ENCODE measurements at regions not wholly inside any gene's neighbourhood (a gene's known extent, or its start where the extent isn't known, plus 50 kb on each side); places are given as distances from the start of the nearest gene placed in this dataset.

- TF ChIP-seq JUND (IDR thresholded peaks at IDR 0.05) (no peak), RXRA (IDR thresholded peaks at IDR 0.05; ENCODE audit: borderline replicate concordance, low read depth) (no peak), FOXJ3 (CRISPR knock-in tag; IDR thresholded peaks at IDR 0.05) (no peak)
- H4K20me1 ChIP-seq (ENCODE audit: insufficient read depth), result no peaks in the 10 kb centered on the region
- 51% methylated on average over 23 of the region's 28 CpGs for WGBS (ENCODE audit: low lambda C conversion rate)
- H3K9me3 ChIP-seq, result no peaks in the 10 kb centered on the region
- peaks cover 0 to 8% of the 10 kb centered on the region in 2 experiments; a peak in 1 of 4 replicates for H3K4me1 ChIP-seq (ENCODE audit: control insufficient read depth in 1 of 2, insufficient read depth in 2 of 2, low read depth in 1 of 2, low read length in 1 of 2)
- no peaks in the 10 kb centered on the region for H3F3A ChIP-seq (replicated peaks; ENCODE audit: insufficient read depth)
- H3K4me3 ChIP-seq (ENCODE audit: low read depth in 2 of 2, low read length in 1 of 2), result no peak overlapping the region
- no peak for DNase-seq
- no peaks in the 10 kb centered on the region for H3K79me2 ChIP-seq (ENCODE audit: insufficient read depth)
- H3K27me3 ChIP-seq (ENCODE audit: insufficient read depth), result no peaks in the 10 kb centered on the region
- no peak overlapping the region for H3K4me2 ChIP-seq
- no peaks in the 10 kb centered on the region for H3K9me2 ChIP-seq
- H2AFZ ChIP-seq (ENCODE audit: low read depth), result no peak overlapping the region
- no peaks in the 10 kb centered on the region for H3K36me3 ChIP-seq (replicated peaks in 1 of 2; ENCODE audit: control insufficient read depth in 1 of 2, insufficient read depth in 2 of 2, low read length in 1 of 2)
- H3K27ac ChIP-seq (ENCODE audit: low read depth in 2 of 2, low read length in 1 of 2), result no peak overlapping the region
- ChIA-PET CTCF (interaction anchor here (1.0 to 1.7 kb wide), 3 partner anchors 20 to 75 kb away, joined by 3 to 10 read pairs (median 3); no protein-coding TSS in a partner anchor), POLR2A (no interaction called here)
- H3K9ac ChIP-seq, result no peak overlapping the region
Measured at GRCh38 chr4:3860913-3861636, 94.9 kb downstream of the ADRA2C start.

GRCh38 chr4:3861720-3862639 is 95.8 kb downstream of the ADRA2C start:
- TF ChIP-seq TEAD4 (IDR thresholded peaks at IDR 0.05; ENCODE audit: borderline replicate concordance, insufficient read depth), result no peak
- 56% methylated on average over 11 of the region's 14 CpGs for WGBS (ENCODE audit: low lambda C conversion rate)
- no peak overlapping the region for H3K4me3 ChIP-seq (ENCODE audit: low read depth in 2 of 2, low read length in 1 of 2)
- no peaks in the 10 kb centered on the region for H3K27me3 ChIP-seq (ENCODE audit: insufficient read depth)
- DNase-seq, result no peak
- ChIA-PET POLR2A (no interaction called here), CTCF (interaction anchor here (1.2 to 1.8 kb wide), 2 partner anchors 19 to 69 kb away, joined by 3 to 5 read pairs; no protein-coding TSS in a partner anchor)
- H3K79me2 ChIP-seq (ENCODE audit: insufficient read depth), result no peaks in the 10 kb centered on the region
- no peaks in the 10 kb centered on the region for H3K36me3 ChIP-seq (replicated peaks in 1 of 2; ENCODE audit: control insufficient read depth in 1 of 2, insufficient read depth in 2 of 2, low read length in 1 of 2)
- H4K20me1 ChIP-seq (ENCODE audit: insufficient read depth), result no peaks in the 10 kb centered on the region
- peaks cover 0 to 8% of the 10 kb centered on the region in 2 experiments; a peak in 1 of 4 replicates for H3K4me1 ChIP-seq (ENCODE audit: control insufficient read depth in 1 of 2, insufficient read depth in 2 of 2, low read depth in 1 of 2, low read length in 1 of 2)
- no peak overlapping the region for H2AFZ ChIP-seq (ENCODE audit: low read depth)
- no peak overlapping the region for H3K27ac ChIP-seq (ENCODE audit: low read depth in 2 of 2, low read length in 1 of 2)
- H3K9me2 ChIP-seq, result no peaks in the 10 kb centered on the region
- H3K9me3 ChIP-seq, result no peaks in the 10 kb centered on the region
- no peaks in the 10 kb centered on the region for H3F3A ChIP-seq (replicated peaks; ENCODE audit: insufficient read depth)
- H3K4me2 ChIP-seq, result no peak overlapping the region
- no peak overlapping the region for H3K9ac ChIP-seq

GRCh38 chr4:3862640-3863420 is 96.6 kb downstream of the ADRA2C start:
- Histone ChIP-seq H2AFZ (ENCODE audit: low read depth) (no peak overlapping the region), H3K79me2 (ENCODE audit: insufficient read depth) (no peaks in the 10 kb centered on the region), H3K9me2 (no peaks in the 10 kb centered on the region), H4K20me1 (ENCODE audit: insufficient read depth) (no peaks in the 10 kb centered on the region), H3K4me3 (ENCODE audit: low read depth in 2 of 2, low read length in 1 of 2) (no peak overlapping the region), H3K27me3 (ENCODE audit: insufficient read depth) (no peaks in the 10 kb centered on the region), H3K9ac (no peak overlapping the region), H3K4me1 (ENCODE audit: control insufficient read depth in 1 of 2, insufficient read depth in 2 of 2, low read depth in 1 of 2, low read length in 1 of 2) (peaks cover 0 to 8% of the 10 kb centered on the region in 2 experiments; a peak in 1 of 4 replicates), H3F3A (replicated peaks; ENCODE audit: insufficient read depth) (no peaks in the 10 kb centered on the region), H3K9me3 (no peaks in the 10 kb centered on the region), H3K4me2 (no peak overlapping the region), H3K27ac (ENCODE audit: low read depth in 2 of 2, low read length in 1 of 2) (no peak overlapping the region), H3K36me3 (replicated peaks in 1 of 2; ENCODE audit: control insufficient read depth in 1 of 2, insufficient read depth in 2 of 2, low read length in 1 of 2) (no peaks in the 10 kb centered on the region)
- ChIA-PET CTCF (interaction anchor here (1.1 to 1.8 kb wide), 3 partner anchors 18 to 95 kb away, joined by 3 to 5 read pairs (median 3); no protein-coding TSS in a partner anchor), POLR2A (no interaction called here)
- WGBS (ENCODE audit: low lambda C conversion rate), result 56% methylated on average over 11 of the region's 23 CpGs
- no peak for TF ChIP-seq TAF1 (IDR thresholded peaks at IDR 0.05; ENCODE audit: borderline replicate concordance, low read depth, low read length)
- no peak for TF ChIP-seq RCOR1 (IDR thresholded peaks at IDR 0.05; ENCODE audit: low read length)
- DNase-seq, result no peak
